ENCODE measurements at regions not wholly inside any gene's neighbourhood (a gene's known extent, or its start where the extent isn't known, plus 50 kb on each side); places are given as distances from the start of the nearest gene placed in this dataset.

- TF ChIP-seq, protein P1, sequence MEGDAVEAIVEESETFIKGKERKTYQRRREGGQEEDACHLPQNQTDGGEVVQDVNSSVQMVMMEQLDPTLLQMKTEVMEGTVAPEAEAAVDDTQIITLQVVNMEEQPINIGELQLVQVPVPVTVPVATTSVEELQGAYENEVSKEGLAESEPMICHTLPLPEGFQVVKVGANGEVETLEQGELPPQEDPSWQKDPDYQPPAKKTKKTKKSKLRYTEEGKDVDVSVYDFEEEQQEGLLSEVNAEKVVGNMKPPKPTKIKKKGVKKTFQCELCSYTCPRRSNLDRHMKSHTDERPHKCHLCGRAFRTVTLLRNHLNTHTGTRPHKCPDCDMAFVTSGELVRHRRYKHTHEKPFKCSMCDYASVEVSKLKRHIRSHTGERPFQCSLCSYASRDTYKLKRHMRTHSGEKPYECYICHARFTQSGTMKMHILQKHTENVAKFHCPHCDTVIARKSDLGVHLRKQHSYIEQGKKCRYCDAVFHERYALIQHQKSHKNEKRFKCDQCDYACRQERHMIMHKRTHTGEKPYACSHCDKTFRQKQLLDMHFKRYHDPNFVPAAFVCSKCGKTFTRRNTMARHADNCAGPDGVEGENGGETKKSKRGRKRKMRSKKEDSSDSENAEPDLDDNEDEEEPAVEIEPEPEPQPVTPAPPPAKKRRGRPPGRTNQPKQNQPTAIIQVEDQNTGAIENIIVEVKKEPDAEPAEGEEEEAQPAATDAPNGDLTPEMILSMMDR (IDR thresholded peaks at IDR 0.05) = no peak
- TF ChIP-seq POLR2A (IDR thresholded peaks at IDR 0.05) = no peak
- TF ChIP-seq EP300 (IDR thresholded peaks at IDR 0.05) = no peak
Observed at GRCh38 chr14:37932008-37932407, 275.7 kb upstream of the SSTR1 start.

Data from ovary (tissue), 3 donors.